ENCODE measurements at regions not wholly inside any gene's neighbourhood (a gene's known extent, or its start where the extent isn't known, plus 50 kb on each side); places are given as distances from the start of the nearest gene placed in this dataset.

GRCh38 chr10:56975513-56975912, 614.5 kb upstream of the ZWINT start:
- Histone ChIP-seq H3K9ac (no peak overlapping the region), H4K20me1 (ENCODE audit: insufficient read depth) (no peaks in the 10 kb centered on the region), H3K27ac (no peak overlapping the region), H2AFZ (ENCODE audit: low read depth) (no peak overlapping the region), H3K4me3 (IDR thresholded peaks at IDR 0.05; ENCODE audit: insufficient read depth, low read depth, low read length) (no peak overlapping the region), H3K4me2 (no peak overlapping the region), H3K79me2 (ENCODE audit: insufficient read depth, low read depth) (no peaks in the 10 kb centered on the region), H3K4me1 (ENCODE audit: low read depth, poor library complexity, severe bottlenecking) (no peaks in the 10 kb centered on the region), H3K36me3 (ENCODE audit: insufficient read depth) (no peaks in the 10 kb centered on the region), H3K27me3 (ENCODE audit: insufficient read depth, low read depth) (no peaks in the 10 kb centered on the region)
- no peak for TF ChIP-seq CTCF (conservative IDR thresholded peaks at IDR 0.05; ENCODE audit: low read depth, low read length)

GRCh38 chr10:56973766-56974165, 612.7 kb upstream of the ZWINT start:
- H3K27me3 ChIP-seq (ENCODE audit: insufficient read depth, low read depth) = no peaks in the 10 kb centered on the region
- H3K36me3 ChIP-seq (ENCODE audit: insufficient read depth) = no peaks in the 10 kb centered on the region
- TF ChIP-seq CTCF (conservative IDR thresholded peaks at IDR 0.05; ENCODE audit: low read depth, low read length) = no peak
- no peak overlapping the region for H3K4me3 ChIP-seq (IDR thresholded peaks at IDR 0.05; ENCODE audit: insufficient read depth, low read depth, low read length)
- H3K9ac ChIP-seq = no peak overlapping the region
- H3K27ac ChIP-seq = no peak overlapping the region
- H2AFZ ChIP-seq (ENCODE audit: low read depth) = no peak overlapping the region
- H4K20me1 ChIP-seq (ENCODE audit: insufficient read depth) = no peaks in the 10 kb centered on the region
- no peak overlapping the region for H3K4me2 ChIP-seq
- no peaks in the 10 kb centered on the region for H3K4me1 ChIP-seq (ENCODE audit: low read depth, poor library complexity, severe bottlenecking)
- H3K79me2 ChIP-seq (ENCODE audit: insufficient read depth, low read depth) = no peaks in the 10 kb centered on the region

DNA sequence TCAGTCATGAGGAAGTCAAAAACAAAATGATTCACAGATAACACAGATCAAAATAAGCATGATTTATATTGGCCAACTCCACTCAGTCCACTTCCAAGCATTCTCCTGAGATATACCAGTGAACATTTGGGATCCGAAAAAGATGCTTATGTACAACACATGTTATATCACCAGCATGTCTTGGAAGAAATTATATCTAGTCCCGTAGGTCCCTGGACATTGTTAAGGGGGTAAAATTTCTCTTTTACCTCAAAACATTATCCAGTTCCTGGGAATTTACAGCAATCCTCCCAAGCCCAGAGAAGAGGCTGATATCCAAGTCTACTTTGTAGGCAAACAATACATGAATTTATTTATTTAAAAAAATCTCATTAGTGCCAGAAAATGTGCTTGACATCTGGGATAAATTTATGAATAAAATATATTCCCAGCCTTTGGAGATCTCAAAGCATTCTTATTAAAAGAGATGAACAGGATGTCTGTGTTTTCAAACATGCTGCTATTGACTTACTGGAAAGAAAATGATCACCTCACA, 582.2 kb upstream of the ZWINT start:
- H3K9ac ChIP-seq = no peak overlapping the region
- no peaks in the 10 kb centered on the region for H4K20me1 ChIP-seq (ENCODE audit: insufficient read depth)
- H3K4me2 ChIP-seq = no peak overlapping the region
- no peaks in the 10 kb centered on the region for H3K27me3 ChIP-seq (ENCODE audit: insufficient read depth, low read depth)
- H3K27ac ChIP-seq = no peak overlapping the region
- TF ChIP-seq CTCF (conservative IDR thresholded peaks at IDR 0.05; ENCODE audit: low read depth, low read length) = no peak
- H3K36me3 ChIP-seq (ENCODE audit: insufficient read depth) = no peaks in the 10 kb centered on the region
- no peak overlapping the region for H3K4me3 ChIP-seq (IDR thresholded peaks at IDR 0.05; ENCODE audit: insufficient read depth, low read depth, low read length)
- H3K4me1 ChIP-seq (ENCODE audit: low read depth, poor library complexity, severe bottlenecking) = no peaks in the 10 kb centered on the region
- H3K79me2 ChIP-seq (ENCODE audit: insufficient read depth, low read depth) = no peaks in the 10 kb centered on the region
- no peak overlapping the region for H2AFZ ChIP-seq (ENCODE audit: low read depth)

DNA sequence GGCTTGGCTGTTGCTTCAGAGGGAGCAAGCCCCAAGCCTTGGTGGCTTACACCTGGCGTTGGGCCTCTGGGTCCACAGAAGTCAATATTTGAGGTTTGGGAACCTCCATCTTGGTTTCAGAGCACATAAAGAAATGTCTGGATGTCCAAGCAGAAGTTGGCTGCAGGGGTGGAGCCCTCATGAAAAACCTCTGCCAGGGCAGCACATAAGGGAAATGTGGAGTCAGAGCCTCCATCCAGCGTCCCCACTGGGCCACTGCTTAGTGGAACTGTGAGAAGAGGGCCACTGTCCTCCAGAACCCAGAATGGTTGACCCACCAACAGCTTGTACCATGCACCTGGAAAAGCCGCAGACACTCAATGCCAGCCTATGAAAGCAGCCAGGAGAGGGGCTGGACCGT, 573.5 kb upstream of the ZWINT start:
- H3K79me2 ChIP-seq (ENCODE audit: insufficient read depth, low read depth) = no peaks in the 10 kb centered on the region
- H3K36me3 ChIP-seq (ENCODE audit: insufficient read depth) = no peaks in the 10 kb centered on the region
- H3K4me3 ChIP-seq (IDR thresholded peaks at IDR 0.05; ENCODE audit: insufficient read depth, low read depth, low read length) = no peak overlapping the region
- no peak overlapping the region for H2AFZ ChIP-seq (ENCODE audit: low read depth)
- H3K27me3 ChIP-seq (ENCODE audit: insufficient read depth, low read depth) = no peaks in the 10 kb centered on the region
- no peak overlapping the region for H3K9ac ChIP-seq
- no peaks in the 10 kb centered on the region for H4K20me1 ChIP-seq (ENCODE audit: insufficient read depth)
- no peak overlapping the region for H3K27ac ChIP-seq
- TF ChIP-seq CTCF (conservative IDR thresholded peaks at IDR 0.05; ENCODE audit: low read depth, low read length) = no peak
- no peaks in the 10 kb centered on the region for H3K4me1 ChIP-seq (ENCODE audit: low read depth, poor library complexity, severe bottlenecking)
- no peak overlapping the region for H3K4me2 ChIP-seq

All from KMS-11 (cell line).